K562 (cell line): ENCODE measurements at regions not wholly inside any gene's neighbourhood (a gene's known extent, or its start where the extent isn't known, plus 50 kb on each side); places are given as distances from the start of the nearest gene placed in this dataset.

ENCODE experiments used
- ATAC-seq: fragments of 200-7000 bp; cut with Tn5 transposase; 3 replicates; pipeline ENCODE4 v1.9.1; 2020; ENCODE audit warnings: moderate library complexity
- BruUV-seq: library from RNA; stranded (reverse); fragments of 400-500 nt; replicated peaks from 2 replicates; lab custom pipeline; 2021; lab: Mats Ljungman, UMichigan
- CTCF ChIA-PET: fragments of 300-600 bp; formaldehyde crosslinking; extraction: SDS; loops from one replicate; lab custom pipeline; 2021; ENCODE audit warnings: low intra/inter-chr PET ratio; lab: Yijun Ruan, JAX
- POLR2A ChIA-PET: fragments of 300-600, 350-650 bp; sonication (Branson Sonifier 250); formaldehyde crosslinking; extraction: SDS; loops from one replicate; lab custom pipeline; 2021; ENCODE audit warnings: antibody characterized with exemption, inconsistent platforms; lab: Yijun Ruan, JAX
- DNase-seq, 4 experiments: peaks; one replicate each; pipeline versions ENCODE4 v3.0.0 to v3.0.0-alpha.2; 2011 to 2018; ENCODE audit warnings: low spot score in 3 of 4, mixed read lengths in 3 of 4; ENCODE audit errors: extremely low read depth in 1 of 4
- FAIRE-seq: peaks from 2 replicates; lab custom pipeline; 2011; peaks lifted over from hg19 to GRCh38; lab: Jason Lieb, UNC
- H2AFZ ChIP-seq: 2 replicates; pipeline ENCODE4 v1.6.0; 2011; ENCODE audit warnings: low read depth, low read length, control low read depth, inconsistent platforms
- H3K27ac ChIP-seq: fragments of 200-600 bp; 3 replicates; pipeline ENCODE4 v1.8.0; 2011; ENCODE audit warnings: low read depth, mild to moderate bottlenecking, control low read depth, inconsistent platforms, low read length, moderate library complexity, mixed read lengths; ENCODE audit errors: extremely low read depth
- H3K27me3 ChIP-seq, 2 experiments: fragments of 300-600 bp in 1 of 2; 2 replicates in 1 of 2; 3 replicates in 1 of 2; pipeline versions ENCODE4 v1.6.0 to v1.8.0; 2011; ENCODE audit warnings: inconsistent platforms in 2 of 2, low read length in 2 of 2, mild to moderate bottlenecking in 1 of 2, mixed read lengths in 1 of 2, moderate library complexity in 1 of 2; ENCODE audit not compliant: control insufficient read depth in 2 of 2, insufficient read depth in 2 of 2
- H3K36me3 ChIP-seq: fragments of 300-600 bp; 3 replicates; pipeline ENCODE4 v1.8.0; 2011; ENCODE audit warnings: mild to moderate bottlenecking, low read length, inconsistent platforms; ENCODE audit not compliant: control insufficient read depth, insufficient read depth
- H3K4me1 ChIP-seq, 2 experiments: fragments of 200-600 bp in 1 of 2; replicated peaks in 1 of 2; 2 replicates in 1 of 2; 3 replicates in 1 of 2; pipeline versions ENCODE4 v1.5.1 to v1.8.0; 2011; ENCODE audit warnings: inconsistent platforms in 2 of 2, low read length in 2 of 2, mild to moderate bottlenecking in 1 of 2, mixed read lengths in 1 of 2, moderate library complexity in 1 of 2; ENCODE audit not compliant: control insufficient read depth in 2 of 2, insufficient read depth in 2 of 2
- H3K4me2 ChIP-seq: 2 replicates; pipeline ENCODE4 v1.6.1; 2011; ENCODE audit warnings: low read length, control low read depth, inconsistent platforms, mixed read lengths; ENCODE audit not compliant: insufficient read depth
- H3K4me3 ChIP-seq: fragments of 200-600 bp; sonication (generic), shearing (Covaris generic); 2 replicates; pipeline ENCODE4 v1.5.1; 2016; ENCODE audit warnings: control low read depth, inconsistent platforms
- H3K79me2 ChIP-seq: fragments of 200-600 bp; 3 replicates; pipeline ENCODE4 v1.8.0; 2011; ENCODE audit warnings: low read length, inconsistent platforms; ENCODE audit not compliant: control insufficient read depth, insufficient read depth
- H3K9ac ChIP-seq, 2 experiments: 2 replicates each; pipeline versions ENCODE4 v1.6.0 to v1.6.1; 2011; ENCODE audit warnings: low read depth in 2 of 2, low read length in 2 of 2, control low read depth in 1 of 2, inconsistent platforms in 1 of 2, mild to moderate bottlenecking in 1 of 2, mixed read lengths in 1 of 2; ENCODE audit not compliant: insufficient read depth in 1 of 2
- H3K9me1 ChIP-seq: one replicate; pipeline ENCODE4 v1.6.0; 2011; ENCODE audit warnings: inconsistent platforms, mild to moderate bottlenecking, low read length, moderate library complexity; ENCODE audit not compliant: control insufficient read depth, insufficient read depth
- H3K9me3 ChIP-seq: replicated peaks from 2 replicates; pipeline ENCODE4 v1.5.1; 2011; ENCODE audit warnings: low read depth, low read length, inconsistent platforms; ENCODE audit not compliant: control insufficient read depth, insufficient read depth
- H4K20me1 ChIP-seq: replicated peaks from 2 replicates; pipeline ENCODE4 v1.6.1; 2011; ENCODE audit warnings: low read length, inconsistent platforms, mixed read lengths; ENCODE audit not compliant: control insufficient read depth, insufficient read depth
- FOXP4 ChIP-seq: sonication (generic); formaldehyde crosslinking; IDR thresholded peaks from 2 replicates; pipeline ENCODE4 v1.8.0; 2022; ENCODE audit warnings: mild to moderate bottlenecking, missing genetic modification reagents, borderline replicate concordance
- HNRNPLL ChIP-seq: fragments of 200-400 bp; formaldehyde crosslinking; IDR thresholded peaks from 2 replicates; pipeline ENCODE4 v1.6.1; 2017; ENCODE audit warnings: low read length, low read depth, mild to moderate bottlenecking; ENCODE audit not compliant: poor library complexity, severe bottlenecking
- JUN ChIP-seq, 2 experiments: sonication (generic) in 1 of 2; formaldehyde crosslinking in 1 of 2; IDR thresholded peaks; 2 replicates each; pipeline versions ENCODE4 v1.6.1 to v1.8.0; 2012 to 2022; ENCODE audit warnings: borderline replicate concordance in 2 of 2, mild to moderate bottlenecking in 2 of 2, improper control_type of control experiment in 1 of 2, low read depth in 1 of 2, low read length in 1 of 2, missing genetic modification reagents in 1 of 2
- KDM4B ChIP-seq, 2 experiments: fragments of 450-650 bp in 1 of 2; sonication (generic) in 1 of 2; IDR thresholded peaks; 2 replicates each; pipeline ENCODE4 v1.6.1; 2016 to 2017; ENCODE audit warnings: borderline replicate concordance in 2 of 2, antibody characterized with exemption in 1 of 2, low read depth in 1 of 2, mild to moderate bottlenecking in 1 of 2
- MYC ChIP-seq, 2 experiments: fragments of 250-450 bp in 1 of 2; sonication (Bioruptor Pico) in 1 of 2; IDR thresholded peaks; 2 replicates each; pipeline versions ENCODE4 v1.5.1 to v1.6.1; 2012 to 2021; ENCODE audit warnings: low read depth in 2 of 2, borderline replicate concordance in 1 of 2, improper control_type of control experiment in 1 of 2, low read length in 1 of 2, mild to moderate bottlenecking in 1 of 2, moderate library complexity in 1 of 2
- WGBS: fragments of 100-300 bp; shearing (Covaris generic); methylation state at CpG from one replicate; pipeline ENCODE4 v1.1.6; 2016; ENCODE audit warnings: low coverage, mixed read lengths; ENCODE audit not compliant: insufficient coverage; ENCODE audit errors: missing lambda C conversion rate; 5-methylcytosine and 5-hydroxymethylcytosine counted together
- in situ Hi-C: fragments of 300-500 bp; cut with MboI; formaldehyde crosslinking; loops from 4 replicates; pipeline ENCODE4 v1.15.0; 2018; ENCODE audit warnings: inconsistent platforms, mixed read lengths
- intact Hi-C: fragments of 100-400 bp; cut with micrococcal nuclease; formaldehyde crosslinking; loops from 2 replicates; pipeline ENCODE4 v1.14.2; 2022

GRCh38 chr2:188151670-188152069, 140.0 kb upstream of the GULP1 start (continued):
- TF ChIP-seq FOXP4 (CRISPR knock-in tag) (no peak), KDM4B (IDR thresholded peaks at IDR 0.05; ENCODE audit: borderline replicate concordance in 2 of 2, low read depth in 1 of 2) (no peak)

GRCh38 chr2:188158337-188159100, 133.2 kb upstream of the GULP1 start:
- Histone ChIP-seq H3K4me2 (no peak overlapping the region; the same call in 1 of the 2 replicates), H3K79me2 (no peaks in the 10 kb centered on the region), H3K4me1 (no peaks in the 10 kb centered on the region), H4K20me1 (no peaks in the 10 kb centered on the region), H3K27ac (no peak overlapping the region), H3K9ac (no peak overlapping the region), H3K9me3 (no peaks in the 10 kb centered on the region), H3K4me3 (no peak overlapping the region), H2AFZ (no peak overlapping the region), H3K9me1 (no peaks in the 10 kb centered on the region), H3K36me3 (no peaks in the 10 kb centered on the region), H3K27me3 (no peaks in the 10 kb centered on the region)
- in situ Hi-C loops (no loop called here), intact Hi-C loops (no loop called here)
- DNase-seq (no peak), ATAC-seq (no peak), FAIRE-seq (peak; percentile 59)
- ChIA-PET POLR2A (no interaction called here), CTCF (no interaction called here)
- no peak for TF ChIP-seq JUN (IDR thresholded peaks at IDR 0.05; ENCODE audit: borderline replicate concordance, low read depth, low read length)
- no peak for TF ChIP-seq JUN (CRISPR knock-in tag; IDR thresholded peaks at IDR 0.05; ENCODE audit: borderline replicate concordance)
- TF ChIP-seq MYC (IDR thresholded peaks at IDR 0.05; ENCODE audit: low read depth, low read length) = no peak
- no peak for TF ChIP-seq MYC (CRISPR knock-in tag; IDR thresholded peaks at IDR 0.05; ENCODE audit: borderline replicate concordance, low read depth)
- TF ChIP-seq HNRNPLL = no peak
- BruUV-seq = no TSS peak
- WGBS = 14% methylated on average over 9 of the region's 9 CpGs
